ENCODE measurements at regions not wholly inside any gene's neighbourhood (a gene's known extent, or its start where the extent isn't known, plus 50 kb on each side); places are given as distances from the start of the nearest gene placed in this dataset.

GRCh38 chr5:17326600-17327037 is 109.2 kb downstream of the BASP1 start:
- no peak for TF ChIP-seq EP300 (IDR thresholded peaks at IDR 0.05)
- no peak for TF ChIP-seq POLR2AphosphoS5 (IDR thresholded peaks at IDR 0.05)
- TF ChIP-seq CTCF (IDR thresholded peaks at IDR 0.05): no peak
- no peak for TF ChIP-seq POLR2A (IDR thresholded peaks at IDR 0.05)

GRCh38 chr5:17327048-17327625 is 109.7 kb downstream of the BASP1 start:
- no peaks in the 10 kb centered on the region for H3K4me1 ChIP-seq
- no peak overlapping the region for H3K4me3 ChIP-seq
- no peaks in the 10 kb centered on the region for H3K27me3 ChIP-seq
- DNase-seq: no peak
- TF ChIP-seq EP300 (IDR thresholded peaks at IDR 0.05) (no peak), POLR2A (IDR thresholded peaks at IDR 0.05) (no peak), CTCF (IDR thresholded peaks at IDR 0.05) (no peak), POLR2AphosphoS5 (IDR thresholded peaks at IDR 0.05) (no peak)
- no peaks in the 10 kb centered on the region for H3K9me3 ChIP-seq
- intact Hi-C loops (cut with DNase I): no loop called here
- H3K36me3 ChIP-seq: no peaks in the 10 kb centered on the region
- H3K27ac ChIP-seq: no peak overlapping the region
- WGBS, 2 donors: 10 to 61% methylated on average over 9 of the region's 9 CpGs

More at GRCh38 chr5:17326600-17327037, 109.2 kb downstream of the BASP1 start:
- no peaks in the 10 kb centered on the region for H3K27me3 ChIP-seq
- intact Hi-C loops (cut with DNase I): no loop called here
- DNase-seq: no peak
- no peaks in the 10 kb centered on the region for H3K9me3 ChIP-seq
- no peak overlapping the region for H3K27ac ChIP-seq
- 16 to 50% methylated on average over 4 of the region's 4 CpGs for WGBS, 2 donors
- no peak overlapping the region for H3K4me3 ChIP-seq
- no peaks in the 10 kb centered on the region for H3K4me1 ChIP-seq
- no peaks in the 10 kb centered on the region for H3K36me3 ChIP-seq

GRCh38 chr5:17329571-17329970 is 112.1 kb downstream of the BASP1 start:
- Histone ChIP-seq H3K27me3 (no peaks in the 10 kb centered on the region), H3K4me3 (no peak overlapping the region), H3K9me3 (no peaks in the 10 kb centered on the region), H3K4me1 (no peaks in the 10 kb centered on the region), H3K27ac (no peak overlapping the region), H3K36me3 (no peaks in the 10 kb centered on the region)
- intact Hi-C loops (cut with DNase I): no loop called here
- 95 to 97% methylated on average over 3 of the region's 3 CpGs for WGBS, 2 donors
- TF ChIP-seq POLR2A (IDR thresholded peaks at IDR 0.05) (no peak), CTCF (IDR thresholded peaks at IDR 0.05) (no peak), POLR2AphosphoS5 (IDR thresholded peaks at IDR 0.05) (no peak)
- no peak for DNase-seq

- Histone ChIP-seq H3K27me3 (no peaks in the 10 kb centered on the region), H3K9me3 (no peaks in the 10 kb centered on the region), H3K4me1 (no peaks in the 10 kb centered on the region), H3K27ac (no peak overlapping the region), H3K36me3 (no peaks in the 10 kb centered on the region), H3K4me3 (no peak overlapping the region)
- TF ChIP-seq CTCF (IDR thresholded peaks at IDR 0.05) (no peak), EP300 (IDR thresholded peaks at IDR 0.05) (no peak), POLR2A (IDR thresholded peaks at IDR 0.05) (no peak), POLR2AphosphoS5 (IDR thresholded peaks at IDR 0.05) (no peak)
- 65 to 83% methylated on average over 2 of the region's 2 CpGs for WGBS, 2 donors
- DNase-seq: no peak
- intact Hi-C loops (cut with DNase I): no loop called here
Observed at GRCh38 chr5:17330386-17330785, 113.0 kb downstream of the BASP1 start.

- no peak overlapping the region for H3K4me3 ChIP-seq
Observed at GRCh38 chr5:17331651-17332050, 114.2 kb downstream of the BASP1 start.

More at GRCh38 chr5:17331651-17332050, 114.2 kb downstream of the BASP1 start:
- 96% methylated on average over 4 of the region's 4 CpGs for WGBS, 2 donors
- TF ChIP-seq POLR2AphosphoS5 (IDR thresholded peaks at IDR 0.05) (no peak), EP300 (IDR thresholded peaks at IDR 0.05) (no peak), CTCF (IDR thresholded peaks at IDR 0.05) (no peak), POLR2A (IDR thresholded peaks at IDR 0.05) (no peak)
- Histone ChIP-seq H3K4me1 (no peaks in the 10 kb centered on the region), H3K9me3 (no peaks in the 10 kb centered on the region), H3K27ac (no peak overlapping the region), H3K36me3 (no peaks in the 10 kb centered on the region), H3K27me3 (no peaks in the 10 kb centered on the region)
- intact Hi-C loops (cut with DNase I): no loop called here
- no peak for DNase-seq
